B cell (primary cell): ENCODE measurements at regions not wholly inside any gene's neighbourhood (a gene's known extent, or its start where the extent isn't known, plus 50 kb on each side); places are given as distances from the start of the nearest gene placed in this dataset.

Source experiments
- ATAC-seq: fragments of 200-7000 bp; cut with Tn5 transposase; one replicate; pipeline ENCODE4 v1.10.0; 2021; ENCODE audit warnings: low read depth, mild to moderate bottlenecking, moderate number of reproducible peaks, moderate library complexity
- CTCF ChIA-PET: fragments of 350-600 bp; sonication (Branson Sonifier 250); formaldehyde crosslinking; loops from one replicate; lab custom pipeline; 2021; ENCODE audit warnings: antibody characterized with exemption, inconsistent platforms; lab: Charles Lee
- POLR2A ChIA-PET: fragments of 350-600 bp; sonication (Branson Sonifier 250); formaldehyde crosslinking; loops from one replicate; lab custom pipeline; 2021; ENCODE audit warnings: antibody characterized with exemption; lab: Charles Lee
- DNase-seq: peaks from one replicate; pipeline ENCODE4 v3.0.0; 2013
- H2AFZ ChIP-seq: 2 replicates; pipeline ENCODE4 v1.6.1; 2012; ENCODE audit warnings: mild to moderate bottlenecking, low read depth, low read length; ENCODE audit not compliant: insufficient read depth, poor library complexity, severe bottlenecking
- H3K27ac ChIP-seq, 2 donors: 1 replicate in 1 of 2; 2 replicates in 1 of 2; pipeline ENCODE4 v1.5.1; 2012 to 2013; ENCODE audit warnings: low read length in 2 of 2, mild to moderate bottlenecking in 2 of 2, moderate library complexity in 1 of 2
- H3K27me3 ChIP-seq, 4 experiments: fragments of 200-600 bp in 1 of 4; sonication (generic) in 1 of 4; replicated peaks in 1 of 4; 1 replicate in 2 of 4; 2 replicates in 2 of 4; pipeline versions ENCODE4 v1.6.1 to v1.7.0; 2013 to 2016; ENCODE audit warnings: low read length in 3 of 4, mild to moderate bottlenecking in 2 of 4, mixed read lengths in 1 of 4, moderate library complexity in 1 of 4; ENCODE audit not compliant: insufficient read depth in 4 of 4, control insufficient read depth in 3 of 4; ENCODE audit errors: control extremely low read depth in 1 of 4
- H3K36me3 ChIP-seq, 2 experiments: replicated peaks in 1 of 2; 1 replicate in 1 of 2; 2 replicates in 1 of 2; pipeline versions ENCODE4 v1.6.1 to v1.7.1; 2013; ENCODE audit warnings: low read length in 1 of 2; ENCODE audit not compliant: insufficient read depth in 2 of 2, control insufficient read depth in 1 of 2; ENCODE audit errors: control extremely low read depth in 1 of 2, extremely low read depth in 1 of 2
- H3K4me1 ChIP-seq, 2 donors: fragments of 200-600 bp in 1 of 2; sonication (generic) in 1 of 2; 1 replicate in 1 of 2; 2 replicates in 1 of 2; pipeline versions ENCODE4 v1.5.1 to v1.6.1; 2013 to 2017; ENCODE audit warnings: low read length in 2 of 2; ENCODE audit not compliant: control insufficient read depth in 2 of 2, insufficient read depth in 2 of 2
- H3K4me2 ChIP-seq: replicated peaks from 2 replicates; pipeline ENCODE3; 2012; ENCODE audit warnings: mild to moderate bottlenecking, low read depth, low read length; ENCODE audit not compliant: poor library complexity, severe bottlenecking
- H3K4me3 ChIP-seq, 5 experiments: fragments of 200-600 bp in 1 of 5; sonication (generic) in 1 of 5; 1 replicate in 3 of 5; 2 replicates in 2 of 5; pipeline versions ENCODE4 v1.5.1 to v1.7.0; 2011 to 2016; ENCODE audit warnings: low read length in 4 of 5, mild to moderate bottlenecking in 4 of 5, low read depth in 2 of 5, control low read depth in 1 of 5, moderate library complexity in 1 of 5; ENCODE audit not compliant: insufficient read depth in 1 of 5; ENCODE audit errors: control extremely low read depth in 1 of 5, extremely low read depth in 1 of 5
- H3K79me2 ChIP-seq: fragments of 200-600 bp; sonication (generic); one replicate; pipeline ENCODE4 v1.6.0; 2016; ENCODE audit warnings: low read length; ENCODE audit not compliant: control insufficient read depth, insufficient read depth
- H3K9ac ChIP-seq: fragments of 200-600 bp; sonication (generic); 2 replicates; pipeline ENCODE4 v1.6.1; 2017; ENCODE audit warnings: mild to moderate bottlenecking, low read length, moderate library complexity
- H3K9me3 ChIP-seq, 3 donors: one replicate each; pipeline versions ENCODE4 v1.6.1 to v1.7.1; 2013; ENCODE audit warnings: low read length in 2 of 3; ENCODE audit not compliant: control insufficient read depth in 2 of 3, insufficient read depth in 1 of 3; ENCODE audit errors: control extremely low read depth in 1 of 3
- H4K20me1 ChIP-seq: 2 replicates; pipeline ENCODE4 v1.6.0; 2012; ENCODE audit warnings: mild to moderate bottlenecking, low read length; ENCODE audit not compliant: insufficient read depth, control insufficient read depth, poor library complexity, severe bottlenecking
- H3K27ac Mint-ChIP-seq: one replicate; pipeline ENCODE4 v1.8.0; 2021; ENCODE audit warnings: mixed read lengths
- H3K27me3 Mint-ChIP-seq: one replicate; pipeline ENCODE4 v1.8.0; 2021; ENCODE audit warnings: mixed read lengths
- H3K4me1 Mint-ChIP-seq: one replicate; pipeline ENCODE4 v1.8.0; 2021; ENCODE audit warnings: mixed read lengths
- H3K4me3 Mint-ChIP-seq: one replicate; pipeline ENCODE4 v1.8.0; 2021; ENCODE audit warnings: mixed read lengths
- H3K9me3 Mint-ChIP-seq: one replicate; pipeline ENCODE4 v1.8.0; 2022; ENCODE audit warnings: mixed read lengths; ENCODE audit not compliant: insufficient read depth
- CTCF ChIP-seq: fragments of 200-600 bp; IDR thresholded peaks from one replicate; pipeline ENCODE4 v1.8.0; 2022; ENCODE audit warnings: antibody characterized with exemption, mild to moderate bottlenecking
- EZH2 ChIP-seq: IDR thresholded peaks from 2 replicates; pipeline ENCODE4 v1.6.1; 2012; ENCODE audit warnings: borderline replicate concordance, low read depth, mild to moderate bottlenecking, moderate library complexity, low read length; ENCODE audit not compliant: insufficient read depth, poor library complexity, severe bottlenecking
- WGBS: methylation state at CpG from one replicate; pipeline ENCODE4 v1.1.5; 2013; ENCODE audit warnings: missing lambda C conversion rate; ENCODE audit not compliant: insufficient coverage; 5-methylcytosine and 5-hydroxymethylcytosine counted together
- intact Hi-C: fragments of 100-400 bp; cut with micrococcal nuclease; formaldehyde crosslinking; loops from one replicate; pipeline ENCODE4 v1.10.0; 2022

- Histone ChIP-seq H3K79me2 (no peaks in the 10 kb centered on the region), H3K4me1 (no peaks in the 10 kb centered on the region), H4K20me1 (no peaks in the 10 kb centered on the region), H3K36me3 (no peaks in the 10 kb centered on the region), H2AFZ (no peak overlapping the region), H3K9ac (no peak overlapping the region), H3K9me3 (peaks cover 0 to 6% (median 0%) of the 10 kb centered on the region in 3 donors), H3K4me3 (no peak overlapping the region), H3K27me3 (peaks cover 0 to 6% (median 0%) of the 10 kb centered on the region in 4 experiments), H3K4me2 (no peak overlapping the region), H3K27ac (no peak overlapping the region)
- Mint-ChIP-seq H3K4me1 (no peaks in the 10 kb centered on the region), H3K27me3 (peaks cover 12% of the 10 kb centered on the region), H3K4me3 (no peak overlapping the region), H3K27ac (no peak overlapping the region), H3K9me3 (no peaks in the 10 kb centered on the region)
- CTCF ChIA-PET = no interaction called here
- intact Hi-C loops = no loop called here
- DNase-seq (no peak), ATAC-seq (no peak)
- POLR2A ChIA-PET = no interaction called here
- WGBS = 67% methylated on average over 3 of the region's 5 CpGs
- TF ChIP-seq CTCF (no peak), EZH2 (no peak)
Observed at GRCh38 chr11:120024586-120024985, 113.3 kb downstream of the TRIM29 start.

GRCh38 chr11:120024046-120024445 is 113.9 kb downstream of the TRIM29 start:
- no peak overlapping the region for H3K4me3 Mint-ChIP-seq
- intact Hi-C loops = no loop called here
- H3K4me2 ChIP-seq = no peak overlapping the region
- H3K27me3 Mint-ChIP-seq = peaks cover 10% of the 10 kb centered on the region
- WGBS = 72% methylated on average over 4 of the region's 4 CpGs
- H3K4me1 ChIP-seq = no peaks in the 10 kb centered on the region
- H3K9me3 Mint-ChIP-seq = no peaks in the 10 kb centered on the region
- no peak overlapping the region for H3K9ac ChIP-seq
- ATAC-seq (no peak), DNase-seq (no peak)
- ChIA-PET CTCF (no interaction called here), POLR2A (no interaction called here)
- H3K27ac ChIP-seq = no peak overlapping the region
- no peak overlapping the region for H3K27ac Mint-ChIP-seq
- no peaks in the 10 kb centered on the region for H3K36me3 ChIP-seq
- no peaks in the 10 kb centered on the region for H3K79me2 ChIP-seq
- H3K4me3 ChIP-seq = no peak overlapping the region
- H3K9me3 ChIP-seq = peaks cover 0 to 3% (median 0%) of the 10 kb centered on the region in 3 donors
- H3K4me1 Mint-ChIP-seq = no peaks in the 10 kb centered on the region
- peaks cover 0 to 6% (median 0%) of the 10 kb centered on the region in 4 experiments for H3K27me3 ChIP-seq
- no peak overlapping the region for H2AFZ ChIP-seq
- TF ChIP-seq EZH2 = no peak
- no peak for TF ChIP-seq CTCF
- no peaks in the 10 kb centered on the region for H4K20me1 ChIP-seq
